Putamen (tissue), 1 donor: ENCODE measurements at regions not wholly inside any gene's neighbourhood (a gene's known extent, or its start where the extent isn't known, plus 50 kb on each side); places are given as distances from the start of the nearest gene placed in this dataset.

ENCODE experiments used
- DNase-seq: peaks from one replicate; pipeline ENCODE4 v3.0.0-alpha.2; 2016; ENCODE audit warnings: low spot score

GRCh38 chr2:107306881-107307280 lies 420.9 kb upstream of the ST6GAL2 start:
- DNase-seq: no peak

- no peak for DNase-seq
These were observed 422.9 kb upstream of the ST6GAL2 start for GRCh38 chr2:107308835-107309234.

DNA sequence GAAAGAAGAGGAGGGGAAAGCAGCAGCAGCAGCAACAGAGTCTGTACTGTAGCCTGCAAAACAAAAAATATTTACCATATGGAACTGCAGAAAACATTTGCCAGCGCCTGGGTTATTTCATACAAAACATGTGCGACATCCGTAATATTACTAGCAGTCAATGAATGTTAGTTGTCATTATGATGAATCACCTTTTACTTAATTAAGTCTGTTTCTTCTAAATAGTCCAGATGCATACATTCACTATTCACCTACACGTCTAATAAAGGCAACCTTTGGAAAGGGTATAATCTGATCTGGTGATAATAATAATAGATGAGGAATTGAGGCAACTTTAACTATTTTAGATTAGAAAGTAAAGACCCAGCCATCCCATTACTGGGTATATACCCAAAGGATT lies 426.3 kb upstream of the ST6GAL2 start:
- no peak for DNase-seq

DNA sequence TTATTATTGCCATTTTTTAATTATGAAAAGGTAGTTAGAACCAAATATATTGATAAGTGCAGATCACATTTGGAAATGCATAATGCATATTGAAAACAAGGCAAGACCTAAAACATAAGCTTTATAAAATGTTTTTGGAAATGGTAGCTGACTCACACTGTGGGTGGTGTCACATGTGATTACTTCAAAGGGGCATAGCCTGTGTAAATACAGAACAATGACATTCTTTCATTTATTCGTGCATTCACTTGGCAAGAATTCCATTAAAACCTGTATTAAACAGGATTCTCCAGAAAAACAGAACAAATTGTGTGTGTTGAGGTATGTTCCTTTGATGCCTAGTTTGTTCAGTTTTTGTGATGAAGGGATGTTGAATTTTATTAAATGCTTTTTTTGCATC lies 427.3 kb upstream of the ST6GAL2 start:
- DNase-seq: no peak

DNA sequence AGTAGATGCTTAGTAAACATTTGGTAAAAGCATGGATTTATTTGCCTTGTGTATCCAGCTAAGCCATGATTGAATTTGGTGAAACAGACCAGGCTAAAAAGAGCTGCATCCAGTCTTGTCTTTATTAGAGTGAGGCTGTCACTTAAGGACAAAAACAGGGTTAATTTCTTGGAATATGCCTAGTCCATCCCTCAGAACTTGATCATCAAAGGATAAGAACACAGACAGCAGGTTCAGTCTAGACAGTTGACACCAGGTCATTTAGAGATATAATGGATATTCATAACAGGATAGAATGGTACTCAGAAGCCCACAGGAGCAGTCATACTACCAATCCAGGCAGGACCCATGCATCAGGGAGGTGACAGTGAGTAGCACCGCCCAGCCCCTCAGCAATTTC lies 434.9 kb upstream of the ST6GAL2 start:
- DNase-seq: no peak

- no peak for DNase-seq
These were observed 436.4 kb upstream of the ST6GAL2 start for GRCh38 chr2:107322416-107322815.

GRCh38 chr2:107323946-107324565 lies 438.1 kb upstream of the ST6GAL2 start:
- no peak for DNase-seq

- DNase-seq: peak; percentile 55
These were observed 440.2 kb upstream of the ST6GAL2 start for GRCh38 chr2:107325981-107326786.

DNA sequence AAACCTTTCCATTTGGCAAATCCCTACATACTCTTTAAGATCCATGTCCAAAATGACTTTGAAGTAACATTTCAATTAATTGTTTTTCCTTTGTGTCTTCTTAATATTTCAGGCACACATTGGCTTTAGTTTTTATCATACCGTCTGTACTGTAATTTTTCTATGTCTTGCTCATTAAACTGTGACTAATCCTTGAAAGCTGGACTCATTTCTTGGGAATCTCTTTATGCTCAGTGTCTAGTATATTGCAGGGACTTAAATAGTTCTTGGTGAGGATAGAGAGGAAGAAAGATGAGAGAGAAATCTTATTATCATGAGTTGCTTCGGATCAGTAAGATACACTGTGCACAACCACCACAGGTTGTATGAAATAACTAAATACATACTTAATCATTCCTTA lies 448.3 kb upstream of the ST6GAL2 start:
- no peak for DNase-seq

GRCh38 chr2:107336526-107336925 lies 450.6 kb upstream of the ST6GAL2 start:
- no peak for DNase-seq

- DNase-seq: no peak
These were observed 451.4 kb upstream of the ST6GAL2 start for GRCh38 chr2:107337209-107337898.

GRCh38 chr2:107338059-107338458 lies 452.1 kb upstream of the ST6GAL2 start:
- no peak for DNase-seq

DNA sequence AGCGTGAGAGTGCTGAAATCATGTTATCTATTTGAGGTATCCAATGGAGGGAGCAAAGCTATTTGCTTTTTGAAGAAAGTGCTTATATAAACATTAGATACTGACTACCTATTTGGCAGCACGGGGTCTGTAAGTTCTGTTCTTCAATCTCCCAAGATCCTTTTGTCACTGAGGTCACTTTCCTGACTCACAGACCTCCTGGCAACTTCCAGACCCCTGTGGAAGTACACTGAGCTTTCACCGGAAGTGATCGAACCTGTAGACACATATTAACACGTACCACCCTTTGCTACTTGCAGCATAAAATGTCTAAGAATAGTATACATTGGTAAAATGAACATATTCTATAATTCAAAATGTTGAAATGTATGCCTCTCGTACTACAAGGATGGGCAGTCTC lies 452.6 kb upstream of the ST6GAL2 start:
- no peak for DNase-seq

GRCh38 chr2:107340955-107341354 lies 455.0 kb upstream of the ST6GAL2 start:
- no peak for DNase-seq

DNA sequence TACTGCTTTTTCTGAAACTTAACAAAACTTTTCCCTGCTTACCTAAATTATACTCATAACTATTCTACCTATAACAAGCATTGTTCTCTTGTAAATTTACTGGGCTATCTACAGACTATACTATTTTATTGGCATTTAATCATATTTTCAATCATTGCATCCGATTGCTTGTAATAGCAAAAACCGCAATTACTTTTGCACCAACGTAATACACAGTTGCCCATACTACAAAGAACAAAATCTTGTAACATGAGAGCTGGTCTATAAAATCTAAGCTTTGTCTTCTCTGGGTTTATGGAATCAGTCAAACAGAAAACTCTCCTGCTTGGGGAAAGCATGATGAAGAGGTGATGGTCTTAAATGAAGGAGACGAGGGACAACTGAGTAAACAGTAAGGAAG lies 463.4 kb upstream of the ST6GAL2 start:
- no peak for DNase-seq

DNA sequence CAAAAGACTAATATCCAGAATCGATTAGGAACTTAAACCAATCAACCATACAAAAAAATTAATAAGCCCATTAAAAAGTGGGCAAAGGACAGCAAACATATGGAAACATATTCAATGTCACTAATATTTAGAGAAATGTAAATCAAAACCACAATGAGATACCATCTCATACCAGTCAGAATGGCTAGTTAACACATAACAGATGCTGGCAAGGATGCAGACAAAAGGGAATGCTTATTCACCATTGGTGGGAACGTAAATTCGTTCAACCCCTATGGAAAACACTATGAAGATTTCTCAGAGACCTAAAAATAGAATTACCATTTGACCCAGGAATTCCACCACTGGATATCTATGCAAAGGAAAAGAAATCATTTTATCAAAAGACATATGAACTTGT lies 468.2 kb upstream of the ST6GAL2 start:
- DNase-seq: no peak

DNA sequence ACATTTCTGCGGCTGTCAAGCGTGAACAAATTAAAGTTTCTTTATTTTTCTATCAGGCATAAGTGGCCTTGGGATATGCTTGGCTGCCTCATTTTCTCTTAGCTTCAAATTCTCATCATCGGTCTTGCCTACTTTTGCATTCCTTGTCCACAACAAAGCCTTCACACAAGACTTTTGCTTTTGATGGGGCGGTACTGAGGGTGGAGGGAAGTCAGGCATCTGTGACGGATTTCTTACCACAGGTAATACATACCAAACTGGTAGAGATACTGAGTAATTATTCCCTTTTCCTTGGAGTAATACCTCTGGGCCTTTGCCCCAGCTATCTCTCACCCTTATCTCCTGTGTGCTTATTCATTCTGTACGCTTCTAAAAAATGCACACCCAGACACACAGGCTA lies 468.3 kb upstream of the RGPD4 start:
- no peak for DNase-seq

- no peak for DNase-seq
These were observed 467.7 kb upstream of the RGPD4 start for GRCh38 chr2:107359021-107359420.

- no peak for DNase-seq
These were observed 464.8 kb upstream of the RGPD4 start for GRCh38 chr2:107361751-107362381.

DNA sequence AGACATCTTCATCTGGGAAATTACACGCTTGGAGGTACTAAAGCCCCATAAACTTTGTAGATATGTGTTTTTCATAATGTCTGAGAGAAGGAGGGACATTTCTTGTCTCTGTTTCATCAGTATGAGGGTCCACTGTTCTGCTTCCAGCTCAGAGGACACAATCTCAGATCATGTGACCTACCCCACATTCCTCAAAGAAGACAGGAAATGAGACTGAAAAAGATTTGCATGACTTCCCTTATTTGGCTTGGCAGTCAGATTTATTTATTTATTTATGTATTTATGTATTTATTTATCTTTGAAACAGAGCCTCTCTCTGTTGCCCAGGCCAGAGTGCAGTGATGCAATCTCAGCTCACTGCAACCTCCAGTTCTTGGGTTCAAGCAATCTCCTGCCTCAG lies 463.7 kb upstream of the RGPD4 start:
- DNase-seq: no peak

GRCh38 chr2:107363806-107364205 lies 462.9 kb upstream of the RGPD4 start:
- no peak for DNase-seq

- no peak for DNase-seq
These were observed 462.2 kb upstream of the RGPD4 start for GRCh38 chr2:107364361-107364950.
